ENCODE measurements at regions not wholly inside any gene's neighbourhood (a gene's known extent, or its start where the extent isn't known, plus 50 kb on each side); places are given as distances from the start of the nearest gene placed in this dataset.

DNA sequence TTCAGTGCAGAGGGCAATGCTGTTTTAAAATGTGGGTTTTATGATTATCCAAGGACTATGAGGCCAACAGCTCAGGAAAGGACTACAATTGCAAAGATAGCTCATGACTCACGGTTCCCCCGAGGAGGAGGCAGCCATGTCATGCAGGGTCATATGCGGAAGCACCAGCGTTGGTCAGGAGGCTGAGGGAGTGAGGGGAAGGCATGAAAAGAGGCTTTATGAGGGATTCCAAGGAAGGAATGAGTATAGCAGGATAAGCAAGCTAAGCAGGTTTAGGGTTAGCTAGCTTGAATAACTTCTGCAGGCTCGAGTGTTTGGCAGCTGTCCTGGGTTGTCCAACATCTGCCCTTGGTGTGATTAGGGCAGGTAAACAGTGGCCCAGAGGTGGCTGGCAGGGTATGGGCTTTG, 495.1 kb downstream of the SETD4 start:
- TF ChIP-seq POLR2A (IDR thresholded peaks at IDR 0.05), result no peak
- TF ChIP-seq, protein P1, sequence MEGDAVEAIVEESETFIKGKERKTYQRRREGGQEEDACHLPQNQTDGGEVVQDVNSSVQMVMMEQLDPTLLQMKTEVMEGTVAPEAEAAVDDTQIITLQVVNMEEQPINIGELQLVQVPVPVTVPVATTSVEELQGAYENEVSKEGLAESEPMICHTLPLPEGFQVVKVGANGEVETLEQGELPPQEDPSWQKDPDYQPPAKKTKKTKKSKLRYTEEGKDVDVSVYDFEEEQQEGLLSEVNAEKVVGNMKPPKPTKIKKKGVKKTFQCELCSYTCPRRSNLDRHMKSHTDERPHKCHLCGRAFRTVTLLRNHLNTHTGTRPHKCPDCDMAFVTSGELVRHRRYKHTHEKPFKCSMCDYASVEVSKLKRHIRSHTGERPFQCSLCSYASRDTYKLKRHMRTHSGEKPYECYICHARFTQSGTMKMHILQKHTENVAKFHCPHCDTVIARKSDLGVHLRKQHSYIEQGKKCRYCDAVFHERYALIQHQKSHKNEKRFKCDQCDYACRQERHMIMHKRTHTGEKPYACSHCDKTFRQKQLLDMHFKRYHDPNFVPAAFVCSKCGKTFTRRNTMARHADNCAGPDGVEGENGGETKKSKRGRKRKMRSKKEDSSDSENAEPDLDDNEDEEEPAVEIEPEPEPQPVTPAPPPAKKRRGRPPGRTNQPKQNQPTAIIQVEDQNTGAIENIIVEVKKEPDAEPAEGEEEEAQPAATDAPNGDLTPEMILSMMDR (IDR thresholded peaks at IDR 0.05), result no peak
